ENCODE measurements at regions not wholly inside any gene's neighbourhood (a gene's known extent, or its start where the extent isn't known, plus 50 kb on each side); places are given as distances from the start of the nearest gene placed in this dataset.
A peak's percentile ranks its signal among the peaks of the same experiment; 100 is the strongest.

DNA sequence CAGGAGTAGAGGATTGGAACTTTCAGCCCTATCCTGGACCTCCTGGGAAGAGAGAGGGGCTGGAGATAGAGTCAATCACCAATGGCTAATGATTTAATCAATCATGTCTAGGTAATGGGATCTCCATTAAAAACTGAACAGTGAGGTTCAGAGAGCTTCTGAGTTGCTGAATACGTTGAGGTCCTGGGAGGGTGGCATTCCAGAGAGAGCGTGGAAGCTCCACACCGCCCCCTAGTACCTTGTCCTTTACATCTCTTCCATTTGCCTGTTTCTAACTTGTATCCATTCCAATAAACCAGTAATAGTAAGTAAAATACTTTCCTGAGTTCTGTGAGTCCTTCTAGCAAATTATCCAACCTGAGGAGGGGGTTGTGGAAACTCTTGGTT lies 101.7 kb downstream of the B3GNT2 start:
- TF ChIP-seq, protein P1, sequence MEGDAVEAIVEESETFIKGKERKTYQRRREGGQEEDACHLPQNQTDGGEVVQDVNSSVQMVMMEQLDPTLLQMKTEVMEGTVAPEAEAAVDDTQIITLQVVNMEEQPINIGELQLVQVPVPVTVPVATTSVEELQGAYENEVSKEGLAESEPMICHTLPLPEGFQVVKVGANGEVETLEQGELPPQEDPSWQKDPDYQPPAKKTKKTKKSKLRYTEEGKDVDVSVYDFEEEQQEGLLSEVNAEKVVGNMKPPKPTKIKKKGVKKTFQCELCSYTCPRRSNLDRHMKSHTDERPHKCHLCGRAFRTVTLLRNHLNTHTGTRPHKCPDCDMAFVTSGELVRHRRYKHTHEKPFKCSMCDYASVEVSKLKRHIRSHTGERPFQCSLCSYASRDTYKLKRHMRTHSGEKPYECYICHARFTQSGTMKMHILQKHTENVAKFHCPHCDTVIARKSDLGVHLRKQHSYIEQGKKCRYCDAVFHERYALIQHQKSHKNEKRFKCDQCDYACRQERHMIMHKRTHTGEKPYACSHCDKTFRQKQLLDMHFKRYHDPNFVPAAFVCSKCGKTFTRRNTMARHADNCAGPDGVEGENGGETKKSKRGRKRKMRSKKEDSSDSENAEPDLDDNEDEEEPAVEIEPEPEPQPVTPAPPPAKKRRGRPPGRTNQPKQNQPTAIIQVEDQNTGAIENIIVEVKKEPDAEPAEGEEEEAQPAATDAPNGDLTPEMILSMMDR (IDR thresholded peaks at IDR 0.05; ENCODE audit: low read length, missing control alignments): peak; percentile 34
- H3K4me3 ChIP-seq (replicated peaks; ENCODE audit: low read depth, low read length): no peak overlapping the region
- peak; percentile 18 for DNase-seq (ENCODE audit: low read depth)

DNA sequence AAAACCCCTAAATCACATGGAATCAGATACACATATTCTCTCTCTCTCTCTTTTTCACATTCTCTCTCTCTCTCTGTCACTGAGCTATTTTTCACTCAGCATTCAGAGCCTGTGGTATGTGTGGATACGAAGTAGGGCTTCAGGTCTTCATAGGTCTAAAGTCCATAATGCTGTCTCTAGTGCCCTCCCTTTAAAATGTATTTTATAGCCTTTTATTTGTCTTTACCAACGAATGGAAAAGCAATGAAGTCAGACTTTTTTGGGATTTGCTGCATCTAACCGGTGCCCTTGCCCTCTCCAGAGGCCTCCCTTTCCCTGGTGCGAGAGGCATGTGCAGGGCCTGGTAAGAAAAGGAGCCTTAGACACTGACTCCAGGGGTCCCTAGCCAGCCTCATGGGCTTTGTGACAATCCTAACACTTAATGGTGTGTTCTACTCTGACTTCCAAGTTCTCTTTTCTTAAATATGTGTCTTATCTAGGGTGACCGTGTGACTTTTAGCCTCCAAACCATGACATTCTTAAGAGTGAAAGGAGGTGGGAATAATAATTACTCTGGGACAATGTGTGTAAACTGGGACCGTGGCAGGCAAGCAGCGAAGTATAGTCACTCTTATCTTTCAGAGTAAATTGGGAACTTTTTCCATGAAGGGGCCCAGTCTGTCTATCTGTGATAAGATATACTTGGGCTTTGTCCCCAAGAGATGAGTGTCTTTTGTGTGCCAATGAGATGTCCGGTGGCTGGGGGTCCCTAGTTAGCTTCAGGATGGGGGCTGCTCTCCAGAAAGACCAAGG lies 101.1 kb downstream of the B3GNT2 start:
- TF ChIP-seq, protein P1 (IDR thresholded peaks at IDR 0.05; ENCODE audit: low read length, missing control alignments): no peak
- DNase-seq (ENCODE audit: low read depth): no peak
- no peak overlapping the region for H3K4me3 ChIP-seq (replicated peaks; ENCODE audit: low read depth, low read length)

DNA sequence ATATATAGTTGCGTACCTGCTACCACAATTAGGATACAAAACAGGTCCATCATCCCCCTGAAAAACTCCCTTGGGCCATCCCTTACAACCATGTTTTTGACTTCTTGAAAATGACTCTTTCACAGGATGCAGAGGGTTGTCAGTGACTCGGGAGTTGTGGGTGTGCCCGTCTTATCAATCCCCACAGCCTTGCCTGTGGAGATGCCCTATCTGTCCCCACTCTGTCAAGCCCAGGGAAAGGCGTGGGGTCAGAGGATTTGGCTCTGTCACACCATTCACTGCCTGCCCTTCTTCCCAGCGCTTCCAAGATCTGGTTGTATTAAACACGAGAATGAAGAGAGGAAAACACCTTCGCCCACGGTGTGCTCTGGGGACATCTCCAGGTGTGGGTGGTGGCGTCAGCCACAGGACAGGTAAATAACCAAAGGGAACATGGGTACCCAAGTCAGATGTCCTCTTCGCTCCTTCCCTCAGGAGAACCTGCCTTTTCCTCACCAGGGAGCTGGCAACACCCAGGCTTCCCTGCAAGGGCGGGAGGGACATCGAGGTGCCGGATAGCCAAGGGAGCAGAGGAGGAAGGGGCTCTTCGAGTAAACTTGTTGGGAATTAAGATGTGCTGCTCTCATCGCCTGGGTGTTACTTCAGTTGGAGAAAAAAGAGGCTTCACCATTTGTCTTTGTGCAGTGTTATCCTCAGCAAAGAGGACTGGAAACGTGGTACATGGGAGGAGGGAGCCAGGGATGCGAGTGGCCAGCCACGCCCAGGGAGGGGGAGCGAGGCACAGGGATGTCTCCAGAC lies 100.3 kb downstream of the B3GNT2 start:
- TF ChIP-seq, protein P1 (IDR thresholded peaks at IDR 0.05; ENCODE audit: low read length, missing control alignments): no peak
- H3K4me3 ChIP-seq (replicated peaks; ENCODE audit: low read depth, low read length): no peak overlapping the region
- no peak for DNase-seq (ENCODE audit: low read depth)

DNA sequence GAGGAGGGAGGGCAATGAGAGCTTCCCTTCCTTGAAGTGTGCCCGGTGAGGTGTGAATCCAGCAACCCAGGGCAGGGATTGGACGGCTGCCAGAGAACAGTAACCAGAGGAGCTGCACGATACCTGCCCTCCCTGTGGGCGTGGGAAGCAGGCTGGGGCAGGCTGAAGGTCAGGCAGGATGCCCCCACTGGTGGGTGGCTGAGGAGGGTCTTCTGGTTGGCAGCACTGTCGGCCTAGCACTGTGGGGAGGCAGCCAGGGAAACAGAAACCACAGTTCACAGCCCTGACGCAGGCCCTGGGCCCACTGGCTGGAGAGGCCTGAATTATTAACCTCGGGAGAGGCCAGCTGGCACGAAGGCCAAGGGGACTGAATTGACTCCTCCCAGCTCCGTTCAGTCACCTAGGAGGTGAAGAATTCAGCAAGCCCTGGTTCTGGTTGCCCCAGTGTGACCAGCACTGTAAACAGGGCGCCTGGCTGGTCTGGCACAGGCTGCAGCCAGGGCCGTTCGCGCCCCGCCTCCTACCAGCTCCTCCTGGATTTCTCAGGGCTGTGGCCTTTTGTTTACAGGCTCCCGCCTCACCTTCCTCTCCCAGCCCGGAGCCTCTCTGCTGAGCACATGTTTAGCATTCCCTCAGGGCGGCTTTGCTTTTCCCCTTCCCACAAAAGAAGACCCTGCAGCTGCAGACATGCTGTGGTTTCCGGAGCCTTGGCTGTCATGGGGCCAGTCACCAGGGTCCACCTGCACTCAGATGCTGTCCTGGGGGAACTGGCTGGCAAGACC lies 97.8 kb downstream of the B3GNT2 start:
- DNase-seq (ENCODE audit: low read depth): no peak
- no peak overlapping the region for H3K4me3 ChIP-seq (replicated peaks; ENCODE audit: low read depth, low read length)
- TF ChIP-seq, protein P1 (IDR thresholded peaks at IDR 0.05; ENCODE audit: low read length, missing control alignments): no peak

DNA sequence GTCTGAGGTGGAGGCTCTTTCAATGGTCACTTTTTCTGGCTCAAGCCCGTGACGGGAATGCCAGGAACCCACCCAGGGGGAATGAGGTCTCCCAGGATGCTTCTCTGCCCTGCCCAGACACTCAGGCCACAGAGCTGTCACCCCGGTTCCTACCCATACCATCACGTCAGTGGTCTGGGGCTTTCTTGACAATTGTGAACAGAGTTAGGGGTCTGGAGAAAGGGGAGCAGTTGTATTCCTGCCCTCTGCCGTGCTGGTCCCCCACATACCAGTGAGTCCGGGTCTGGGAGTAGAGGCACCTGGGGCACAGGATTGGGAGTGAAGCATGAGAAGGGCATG lies 97.2 kb downstream of the B3GNT2 start:
- TF ChIP-seq, protein P1 (IDR thresholded peaks at IDR 0.05; ENCODE audit: low read length, missing control alignments): no peak
- DNase-seq (ENCODE audit: low read depth): no peak
- H3K4me3 ChIP-seq (replicated peaks; ENCODE audit: low read depth, low read length): no peak overlapping the region

DNA sequence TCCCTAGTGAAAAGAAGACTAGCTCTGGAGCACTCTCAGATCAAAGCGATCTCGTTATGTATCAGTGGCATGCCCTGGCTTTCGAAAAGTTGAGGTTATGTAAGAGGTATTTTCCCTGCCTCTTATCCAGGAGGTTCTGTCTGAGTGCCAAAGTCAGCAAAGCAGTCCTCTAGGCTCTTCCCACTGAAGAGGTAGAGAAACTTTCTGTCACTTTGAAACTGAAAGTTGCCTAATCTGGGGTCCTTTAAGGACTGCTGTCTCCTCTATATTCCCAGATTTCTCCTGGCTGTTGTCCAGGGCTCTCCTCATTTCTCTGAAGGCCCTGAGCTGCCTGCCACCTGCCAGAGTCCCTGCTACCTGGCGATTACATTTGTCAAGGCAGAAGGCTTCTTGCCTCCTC lies 96.3 kb downstream of the B3GNT2 start:
- TF ChIP-seq, protein P1 (IDR thresholded peaks at IDR 0.05; ENCODE audit: low read length, missing control alignments): no peak
- H3K4me3 ChIP-seq (replicated peaks; ENCODE audit: low read depth, low read length): no peak overlapping the region
- peak; percentile 35 for DNase-seq (ENCODE audit: low read depth)
